Skeletal muscle satellite cell (primary cell): ENCODE measurements at regions not wholly inside any gene's neighbourhood (a gene's known extent, or its start where the extent isn't known, plus 50 kb on each side); places are given as distances from the start of the nearest gene placed in this dataset.
A peak's percentile ranks its signal among the peaks of the same experiment; 100 is the strongest.
"Not testable (repeated sequence)": the region's sequence is repeated elsewhere in the genome, so short reads cannot be mapped to it uniquely, and the experiment has no call there.

Experiments
- H3K27me3 ChIP-seq: 2 replicates; pipeline ENCODE4 v1.7.0; 2013; ENCODE audit warnings: low read length; ENCODE audit not compliant: control insufficient read depth, insufficient read depth
- H3K36me3 ChIP-seq: 2 replicates; pipeline ENCODE4 v1.7.0; 2013; ENCODE audit warnings: mild to moderate bottlenecking, control low read depth, low read length; ENCODE audit not compliant: insufficient read depth
- H3K4me1 ChIP-seq: 2 replicates; pipeline ENCODE4 v1.7.0; 2013; ENCODE audit warnings: low read length; ENCODE audit not compliant: control insufficient read depth, insufficient read depth
- H3K4me2 ChIP-seq: 2 replicates; pipeline ENCODE4 v1.7.0; 2013; ENCODE audit warnings: mild to moderate bottlenecking, low read length
- H3K4me3 ChIP-seq: 2 replicates; pipeline ENCODE4 v1.7.0; 2013; ENCODE audit warnings: low read length
- H3K9ac ChIP-seq: 2 replicates; pipeline ENCODE4 v1.7.0; 2013; ENCODE audit warnings: mild to moderate bottlenecking, low read depth, low read length, moderate library complexity
- H3K9me3 ChIP-seq: replicated peaks from 2 replicates; pipeline ENCODE4 v1.7.0; 2013; ENCODE audit warnings: mild to moderate bottlenecking, control low read depth, low read length

DNA sequence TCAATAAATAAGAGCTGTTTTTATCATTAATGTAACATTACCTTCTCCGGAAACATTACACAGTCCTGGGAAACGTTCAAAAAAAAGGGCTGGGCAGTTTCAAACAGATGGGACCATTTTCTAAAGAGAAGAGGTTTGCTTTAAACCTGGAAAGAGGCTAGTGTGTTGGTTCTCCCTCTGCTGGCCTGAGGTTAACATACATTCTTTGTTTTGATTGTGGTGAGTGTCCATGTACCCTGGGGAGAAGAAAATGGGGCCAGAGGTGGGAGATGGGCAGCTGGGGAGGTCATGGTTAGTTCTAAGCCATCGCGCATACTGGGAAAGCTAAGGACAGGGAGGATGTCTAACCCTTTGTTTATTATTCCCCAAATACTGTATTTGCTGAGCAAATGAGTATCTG lies 194.7 kb downstream of the CPEB2 start:
- Histone ChIP-seq H3K9ac (no peak overlapping the region), H3K4me3 (no peak overlapping the region), H3K4me2 (no peak overlapping the region), H3K27me3 (peaks cover 7% of the 10 kb centered on the region), H3K36me3 (no peaks in the 10 kb centered on the region), H3K9me3 (no peaks in the 10 kb centered on the region), H3K4me1 (no peaks in the 10 kb centered on the region)

GRCh38 chr4:15198070-15198727 lies 195.9 kb downstream of the CPEB2 start:
- Histone ChIP-seq H3K4me2 (no peak overlapping the region), H3K9ac (no peak overlapping the region), H3K27me3 (peaks cover 4% of the 10 kb centered on the region), H3K4me3 (no peak overlapping the region), H3K9me3 (no peaks in the 10 kb centered on the region), H3K4me1 (no peaks in the 10 kb centered on the region), H3K36me3 (no peaks in the 10 kb centered on the region)

DNA sequence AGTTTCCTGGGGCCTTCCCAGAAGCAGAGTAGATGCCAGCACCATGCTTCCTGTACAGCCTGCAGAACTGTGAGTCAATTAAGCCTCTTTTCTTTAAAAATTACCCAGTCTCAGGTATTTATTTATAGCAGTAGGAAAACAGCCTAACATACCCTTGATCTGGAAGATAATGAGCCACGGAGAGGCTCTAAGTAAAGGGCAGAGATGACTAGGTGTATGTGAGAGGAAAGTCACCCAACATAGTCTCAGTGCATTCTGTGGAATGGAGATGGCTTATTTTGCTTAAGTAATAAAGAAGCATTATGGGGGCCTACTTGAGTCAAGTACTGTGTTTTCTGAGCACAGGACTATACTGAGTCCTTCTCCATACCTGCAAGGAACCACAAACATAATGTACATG lies 199.5 kb downstream of the CPEB2 start:
- no peaks in the 10 kb centered on the region for H3K36me3 ChIP-seq
- H3K4me2 ChIP-seq, result no peak overlapping the region
- no peak overlapping the region for H3K4me3 ChIP-seq
- peaks cover 4% of the 10 kb centered on the region for H3K27me3 ChIP-seq
- no peaks in the 10 kb centered on the region for H3K4me1 ChIP-seq
- H3K9me3 ChIP-seq, result peaks cover 1% of the 10 kb centered on the region
- H3K9ac ChIP-seq, result no peak overlapping the region

DNA sequence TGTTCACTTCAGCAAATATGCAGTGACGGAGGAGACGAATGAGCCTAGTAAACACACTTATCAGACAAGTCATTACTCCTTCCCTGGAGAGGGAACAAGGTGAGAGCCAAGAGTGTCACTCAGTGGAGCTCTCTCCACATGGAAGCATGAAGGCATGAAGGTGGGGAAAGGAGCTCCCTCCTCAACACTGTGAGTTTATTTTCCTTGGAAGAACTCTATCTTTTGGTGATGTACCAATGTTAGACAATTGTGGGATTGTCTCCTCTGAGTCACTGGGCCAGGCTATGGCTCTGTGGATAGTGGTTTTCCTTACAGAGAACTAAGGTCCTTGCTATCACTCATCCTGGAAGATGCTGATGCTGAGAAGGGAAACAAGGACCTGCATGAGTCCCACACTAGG lies 200.2 kb downstream of the CPEB2 start:
- H3K27me3 ChIP-seq, result peaks cover 4% of the 10 kb centered on the region
- no peaks in the 10 kb centered on the region for H3K4me1 ChIP-seq
- H3K4me3 ChIP-seq, result no peak overlapping the region
- no peak overlapping the region for H3K9ac ChIP-seq
- no peaks in the 10 kb centered on the region for H3K36me3 ChIP-seq
- peaks cover 3% of the 10 kb centered on the region for H3K9me3 ChIP-seq
- H3K4me2 ChIP-seq, result no peak overlapping the region

DNA sequence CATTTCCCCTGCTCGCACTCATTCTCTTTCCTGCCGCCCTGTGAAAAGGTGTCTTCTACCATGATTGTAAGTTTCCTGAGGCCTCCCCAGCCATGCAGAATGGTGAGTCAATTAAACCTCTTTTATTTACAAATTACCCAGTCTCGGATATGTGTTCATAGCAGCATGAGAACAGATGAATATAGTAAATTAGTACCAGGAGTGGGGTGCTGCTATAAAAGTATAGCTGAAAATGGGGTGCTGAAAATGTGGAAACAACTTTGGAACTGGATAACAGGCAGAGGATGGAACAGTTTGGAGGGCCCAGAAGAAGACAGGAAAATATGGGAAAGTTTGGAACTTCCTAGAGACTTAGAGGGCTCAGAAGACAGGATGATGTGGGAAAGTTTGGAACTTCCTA lies 204.2 kb downstream of the CPEB2 start:
- H3K27me3 ChIP-seq, H3K9ac ChIP-seq, H3K4me1 ChIP-seq, H3K9me3 ChIP-seq, H3K4me3 ChIP-seq, H3K4me2 ChIP-seq, H3K36me3 ChIP-seq: not testable (repeated sequence)

- Histone ChIP-seq H3K9me3 (no peaks in the 10 kb centered on the region), H3K4me3 (no peak overlapping the region), H3K9ac (no peak overlapping the region), H3K4me1 (no peaks in the 10 kb centered on the region), H3K4me2 (no peak overlapping the region), H3K36me3 (no peaks in the 10 kb centered on the region), H3K27me3 (peaks cover 5% of the 10 kb centered on the region)
Measured at GRCh38 chr4:15213302-15213970, 211.2 kb downstream of the CPEB2 start.

GRCh38 chr4:15215109-15215508 lies 212.7 kb upstream of the C1QTNF7 start:
- no peaks in the 10 kb centered on the region for H3K4me1 ChIP-seq
- no peaks in the 10 kb centered on the region for H3K9me3 ChIP-seq
- H3K27me3 ChIP-seq, result peaks cover 4% of the 10 kb centered on the region
- no peak overlapping the region for H3K4me2 ChIP-seq
- H3K36me3 ChIP-seq, result no peaks in the 10 kb centered on the region
- no peak overlapping the region for H3K9ac ChIP-seq
- no peak overlapping the region for H3K4me3 ChIP-seq

- Histone ChIP-seq H3K4me3 (no peak overlapping the region), H3K4me2 (no peak overlapping the region)
Measured at GRCh38 chr4:15226203-15226602, 201.6 kb upstream of the C1QTNF7 start.

GRCh38 chr4:15231265-15232091 lies 196.4 kb upstream of the C1QTNF7 start:
- H3K27me3 ChIP-seq, result no peaks in the 10 kb centered on the region
- no peak overlapping the region for H3K9ac ChIP-seq
- H3K36me3 ChIP-seq, result no peaks in the 10 kb centered on the region
- H3K9me3 ChIP-seq, result no peaks in the 10 kb centered on the region
- no peak overlapping the region for H3K4me2 ChIP-seq
- peaks cover 44% of the 10 kb centered on the region for H3K4me1 ChIP-seq
- H3K4me3 ChIP-seq, result no peak overlapping the region

More at GRCh38 chr4:15226203-15226602, 201.6 kb upstream of the C1QTNF7 start:
- no peak overlapping the region for H3K9ac ChIP-seq
- no peaks in the 10 kb centered on the region for H3K4me1 ChIP-seq
- no peaks in the 10 kb centered on the region for H3K27me3 ChIP-seq
- H3K36me3 ChIP-seq, result no peaks in the 10 kb centered on the region
- no peaks in the 10 kb centered on the region for H3K9me3 ChIP-seq

- H3K9me3 ChIP-seq, result no peaks in the 10 kb centered on the region
- H3K27me3 ChIP-seq, result peaks cover 3% of the 10 kb centered on the region
- H3K4me2 ChIP-seq, result peak overlapping the region; percentile 54
- H3K9ac ChIP-seq, result peak overlapping the region; percentile 52
- H3K4me3 ChIP-seq, result peak overlapping the region; percentile 21
- H3K4me1 ChIP-seq, result peaks cover 44% of the 10 kb centered on the region
- no peaks in the 10 kb centered on the region for H3K36me3 ChIP-seq
Measured at GRCh38 chr4:15232366-15233263, 195.2 kb upstream of the C1QTNF7 start.

DNA sequence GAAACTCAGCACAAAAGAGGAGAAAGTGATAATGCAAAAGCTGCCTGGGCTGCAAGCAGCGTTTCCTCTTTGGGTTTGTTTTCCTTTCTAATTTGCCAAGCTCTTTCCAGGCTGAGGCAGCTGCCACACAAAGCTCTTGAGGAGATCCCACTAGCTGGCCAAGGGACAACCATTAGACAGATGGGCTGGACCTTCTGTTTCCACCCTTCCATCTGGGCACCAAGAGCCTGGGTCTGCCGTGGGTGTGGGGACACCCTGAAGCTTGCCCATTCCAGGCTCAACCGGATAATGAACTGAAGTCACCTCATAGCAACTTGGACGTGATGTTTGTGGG lies 194.6 kb upstream of the C1QTNF7 start:
- H3K4me3 ChIP-seq, result peak overlapping the region; percentile 21

More for the DNA sequence above, 194.6 kb upstream of the C1QTNF7 start:
- Histone ChIP-seq H3K36me3 (no peaks in the 10 kb centered on the region), H3K9me3 (no peaks in the 10 kb centered on the region), H3K4me2 (peak overlapping the region; percentile 54), H3K4me1 (peaks cover 44% of the 10 kb centered on the region), H3K27me3 (peaks cover 9% of the 10 kb centered on the region), H3K9ac (peak overlapping the region; percentile 52)
